GM21619 (cell line): ENCODE measurements at regions not wholly inside any gene's neighbourhood (a gene's known extent, or its start where the extent isn't known, plus 50 kb on each side); places are given as distances from the start of the nearest gene placed in this dataset.
A peak's percentile ranks its signal among the peaks of the same experiment; 100 is the strongest.

Experiments used
- ATAC-seq: cut with Tn5 transposase; IDR thresholded peaks from one replicate; pipeline ENCODE4 v1.9.1; 2021; ENCODE audit not compliant: unreplicated experiment

- ATAC-seq: peak; percentile 40
Observed at GRCh38 chr5:65068410-65068809, 299.7 kb downstream of the CWC27 start.

- no peak for ATAC-seq
Observed at GRCh38 chr5:65070026-65070425, 301.3 kb downstream of the CWC27 start.

- ATAC-seq: no peak
Observed at GRCh38 chr5:65072850-65073249, 304.1 kb downstream of the CWC27 start.

GRCh38 chr5:65073250-65073661 lies 304.5 kb downstream of the CWC27 start:
- ATAC-seq: no peak

- ATAC-seq: no peak
Observed at GRCh38 chr5:65075623-65076250, 307.0 kb downstream of the CWC27 start.

- peak; percentile 77 for ATAC-seq
Observed at GRCh38 chr5:65076251-65076869, 307.6 kb downstream of the CWC27 start.

- no peak for ATAC-seq
Observed at GRCh38 chr5:65077653-65078052, 308.9 kb downstream of the CWC27 start.

- no peak for ATAC-seq
Observed at GRCh38 chr5:65078331-65078730, 309.6 kb downstream of the CWC27 start.

- no peak for ATAC-seq
Observed at GRCh38 chr5:65081071-65081470, 312.3 kb downstream of the CWC27 start.

GRCh38 chr5:65084795-65085515 lies 316.2 kb downstream of the CWC27 start:
- no peak for ATAC-seq

GRCh38 chr5:65085516-65085850 lies 316.8 kb downstream of the CWC27 start:
- no peak for ATAC-seq

GRCh38 chr5:65086234-65086890 lies 317.6 kb downstream of the CWC27 start:
- ATAC-seq: no peak

- ATAC-seq: no peak
Observed at GRCh38 chr5:65087154-65087553, 318.4 kb downstream of the CWC27 start.

GRCh38 chr5:65094279-65094678 lies 325.5 kb downstream of the CWC27 start:
- no peak for ATAC-seq

GRCh38 chr5:65098393-65098792 lies 329.7 kb downstream of the CWC27 start:
- ATAC-seq: no peak
